ENCODE measurements at regions not wholly inside any gene's neighbourhood (a gene's known extent, or its start where the extent isn't known, plus 50 kb on each side); places are given as distances from the start of the nearest gene placed in this dataset.

DNA sequence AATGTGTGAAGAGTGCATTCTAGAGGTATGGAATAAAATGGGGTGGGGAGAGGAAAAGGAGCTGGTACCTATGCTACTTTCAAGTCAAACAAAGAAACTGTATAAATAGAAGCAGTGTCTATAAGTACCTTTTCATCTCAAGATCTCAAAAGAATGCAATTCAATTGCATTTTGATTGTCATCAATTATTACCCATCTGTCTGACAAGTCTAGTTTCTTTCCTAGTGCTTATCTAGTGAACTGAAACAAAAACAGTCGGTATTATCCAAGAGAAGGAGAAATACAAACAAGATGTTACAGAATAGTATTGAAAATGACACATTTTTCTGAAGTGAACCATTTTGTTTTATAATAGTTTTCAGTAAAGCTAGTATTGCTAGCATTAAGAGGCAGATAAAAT, 754.5 kb upstream of the LRRN3 start:
- no peak for TF ChIP-seq CTCF (IDR thresholded peaks at IDR 0.05; ENCODE audit: low read depth, low read length, missing input control)
- TF ChIP-seq, protein P1, sequence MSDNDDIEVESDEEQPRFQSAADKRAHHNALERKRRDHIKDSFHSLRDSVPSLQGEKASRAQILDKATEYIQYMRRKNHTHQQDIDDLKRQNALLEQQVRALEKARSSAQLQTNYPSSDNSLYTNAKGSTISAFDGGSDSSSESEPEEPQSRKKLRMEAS (IDR thresholded peaks at IDR 0.05) = no peak
- no peak for TF ChIP-seq TAF1 (conservative IDR thresholded peaks at IDR 0.05)
- no peak for TF ChIP-seq RAD21 (IDR thresholded peaks at IDR 0.05)
- no peak for TF ChIP-seq NR2F2 (IDR thresholded peaks at IDR 0.05)
- TF ChIP-seq REST (IDR thresholded peaks at IDR 0.05) = no peak
- TF ChIP-seq YY1 (IDR thresholded peaks at IDR 0.05) = no peak
- no peak for TF ChIP-seq GABPA (IDR thresholded peaks at IDR 0.05 in 1 of 2, conservative IDR thresholded peaks at IDR 0.05 in 1 of 2)
- TF ChIP-seq, protein P2, sequence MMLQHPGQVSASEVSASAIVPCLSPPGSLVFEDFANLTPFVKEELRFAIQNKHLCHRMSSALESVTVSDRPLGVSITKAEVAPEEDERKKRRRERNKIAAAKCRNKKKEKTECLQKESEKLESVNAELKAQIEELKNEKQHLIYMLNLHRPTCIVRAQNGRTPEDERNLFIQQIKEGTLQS (IDR thresholded peaks at IDR 0.05) = no peak
- no peak for TF ChIP-seq EGR1 (IDR thresholded peaks at IDR 0.05; ENCODE audit: low read depth in 2 of 2)
- no peak for TF ChIP-seq ZBTB33 (IDR thresholded peaks at IDR 0.05)

Data from liver (tissue), 3 donors.